Upper lobe of left lung (tissue), 6 donors: ENCODE measurements at regions not wholly inside any gene's neighbourhood (a gene's known extent, or its start where the extent isn't known, plus 50 kb on each side); places are given as distances from the start of the nearest gene placed in this dataset.

ENCODE experiments used
- ATAC-seq, 2 donors: fragments of 200-7000 bp; cut with Tn5 transposase; one replicate each; pipeline ENCODE4 v1.9.1; 2022; ENCODE audit warnings: mild to moderate bottlenecking in 2 of 2, moderate library complexity in 2 of 2; ENCODE audit not compliant: low FRiP score in 2 of 2
- DNase-seq, 2 donors: peaks; one replicate each; pipeline ENCODE4 v3.0.0-alpha.2; 2019 to 2020
- H3K27ac ChIP-seq, 4 donors: fragments of 200-600 bp; sonication (generic); one replicate each; pipeline ENCODE4 v1.5.1; 2016 to 2019
- H3K27me3 ChIP-seq, 4 donors: fragments of 200-600 bp; sonication (generic); one replicate each; pipeline ENCODE4 v1.5.1; 2017 to 2019
- H3K36me3 ChIP-seq, 4 donors: fragments of 200-600 bp; sonication (generic); one replicate each; pipeline ENCODE4 v1.5.1; 2016 to 2019
- H3K4me1 ChIP-seq, 4 donors: fragments of 200-600 bp; sonication (generic); one replicate each; pipeline ENCODE4 v1.5.1; 2018 to 2019
- H3K4me3 ChIP-seq, 4 donors: fragments of 200-600 bp; sonication (generic); one replicate each; pipeline ENCODE4 v1.5.1; 2017 to 2019; ENCODE audit warnings: mild to moderate bottlenecking in 2 of 4, moderate library complexity in 1 of 4
- H3K9me3 ChIP-seq, 4 donors: fragments of 200-600 bp; sonication (generic); one replicate each; pipeline ENCODE4 v1.5.1; 2018 to 2019
- CTCF ChIP-seq, 6 experiments: fragments of 450-650 bp in 4 of 6; fragments of 200-600 bp in 2 of 6; sonication (generic) in 2 of 6; IDR thresholded peaks; one replicate each; pipeline ENCODE4 v1.5.1; 2016 to 2019; ENCODE audit warnings: antibody characterized with exemption in 6 of 6
- EP300 ChIP-seq, 4 donors: sonication (generic); formaldehyde crosslinking; IDR thresholded peaks; one replicate each; pipeline ENCODE4 v1.5.1; 2017; ENCODE audit warnings: antibody characterized with exemption in 4 of 4, control low read depth in 2 of 4
- POLR2A ChIP-seq, 4 donors: fragments of 450-650 bp; IDR thresholded peaks; one replicate each; pipeline ENCODE4 v1.5.1; 2016 to 2017; ENCODE audit warnings: antibody characterized with exemption in 4 of 4, mild to moderate bottlenecking in 2 of 4
- POLR2AphosphoS5 ChIP-seq, 2 donors: sonication (generic); formaldehyde crosslinking; IDR thresholded peaks; one replicate each; pipeline ENCODE4 v1.5.1; 2017; ENCODE audit warnings: antibody characterized with exemption in 2 of 2
- WGBS, 2 donors: methylation state at CpG; one replicate each; pipeline ENCODE4 v1.1.5; 2017 to 2018; 5-methylcytosine and 5-hydroxymethylcytosine counted together
- donor health status: DM: no; HTN: no; CAD: no; lungs with moderate emphysema.
- donor health status: DM: no; HTN: yes; CAD: no; lungs with severe emphysema.

GRCh38 chr12:66852091-66852490, 173.2 kb upstream of the GRIP1 start:
- DNase-seq (no peak), ATAC-seq (no peak)
- no peak overlapping the region for H3K4me3 ChIP-seq
- 19 to 22% methylated on average over 2 of the region's 2 CpGs for WGBS, 2 donors
- no peaks in the 10 kb centered on the region for H3K9me3 ChIP-seq
- TF ChIP-seq POLR2A (IDR thresholded peaks at IDR 0.05) (no peak), POLR2AphosphoS5 (IDR thresholded peaks at IDR 0.05) (no peak), CTCF (IDR thresholded peaks at IDR 0.05) (no peak), EP300 (IDR thresholded peaks at IDR 0.05) (no peak)
- H3K36me3 ChIP-seq, result no peaks in the 10 kb centered on the region
- H3K4me1 ChIP-seq, result no peaks in the 10 kb centered on the region
- no peaks in the 10 kb centered on the region for H3K27me3 ChIP-seq
- no peak overlapping the region for H3K27ac ChIP-seq

- ATAC-seq (no peak), DNase-seq (no peak)
- 49 to 54% methylated on average over 2 of the region's 2 CpGs for WGBS, 2 donors
- no peak overlapping the region for H3K27ac ChIP-seq
- TF ChIP-seq POLR2A (IDR thresholded peaks at IDR 0.05), result no peak
- TF ChIP-seq POLR2AphosphoS5 (IDR thresholded peaks at IDR 0.05), result no peak
- TF ChIP-seq CTCF (IDR thresholded peaks at IDR 0.05), result no peak
- TF ChIP-seq EP300 (IDR thresholded peaks at IDR 0.05), result no peak
- H3K36me3 ChIP-seq, result no peaks in the 10 kb centered on the region
- no peaks in the 10 kb centered on the region for H3K27me3 ChIP-seq
- no peaks in the 10 kb centered on the region for H3K9me3 ChIP-seq
- H3K4me1 ChIP-seq, result no peaks in the 10 kb centered on the region
- H3K4me3 ChIP-seq, result no peak overlapping the region
Observed at GRCh38 chr12:66852765-66853164, 173.9 kb upstream of the GRIP1 start.

GRCh38 chr12:66859751-66860440, 181.0 kb upstream of the GRIP1 start:
- Histone ChIP-seq H3K36me3 (no peaks in the 10 kb centered on the region), H3K4me1 (peaks cover 0 to 4% (median 0%) of the 10 kb centered on the region in 4 donors), H3K27me3 (no peaks in the 10 kb centered on the region), H3K27ac (no peak overlapping the region), H3K4me3 (no peak overlapping the region), H3K9me3 (no peaks in the 10 kb centered on the region)
- DNase-seq (no peak), ATAC-seq (no peak)
- WGBS, 2 donors, result 78 to 79% methylated on average over 7 of the region's 7 CpGs
- TF ChIP-seq POLR2AphosphoS5 (IDR thresholded peaks at IDR 0.05), result no peak
- no peak for TF ChIP-seq POLR2A (IDR thresholded peaks at IDR 0.05)
- TF ChIP-seq CTCF (IDR thresholded peaks at IDR 0.05), result no peak
- TF ChIP-seq EP300 (IDR thresholded peaks at IDR 0.05), result no peak

GRCh38 chr12:66860752-66861750, 182.2 kb upstream of the GRIP1 start:
- Histone ChIP-seq H3K4me1 (peaks cover 0 to 4% (median 0%) of the 10 kb centered on the region in 4 donors), H3K4me3 (no peak overlapping the region), H3K9me3 (no peaks in the 10 kb centered on the region), H3K27me3 (no peaks in the 10 kb centered on the region), H3K36me3 (no peaks in the 10 kb centered on the region), H3K27ac (no peak overlapping the region)
- no peak for TF ChIP-seq EP300 (IDR thresholded peaks at IDR 0.05)
- TF ChIP-seq CTCF (IDR thresholded peaks at IDR 0.05), result peak; percentile 50 to 85 (median 72)
- 43 to 45% methylated on average over 5 of the region's 5 CpGs for WGBS, 2 donors
- peak in 1 of 2 donors; percentile 45 for DNase-seq
- ATAC-seq, result peak; percentile 65 to 66
